ENCODE measurements at regions not wholly inside any gene's neighbourhood (a gene's known extent, or its start where the extent isn't known, plus 50 kb on each side); places are given as distances from the start of the nearest gene placed in this dataset.

DNA sequence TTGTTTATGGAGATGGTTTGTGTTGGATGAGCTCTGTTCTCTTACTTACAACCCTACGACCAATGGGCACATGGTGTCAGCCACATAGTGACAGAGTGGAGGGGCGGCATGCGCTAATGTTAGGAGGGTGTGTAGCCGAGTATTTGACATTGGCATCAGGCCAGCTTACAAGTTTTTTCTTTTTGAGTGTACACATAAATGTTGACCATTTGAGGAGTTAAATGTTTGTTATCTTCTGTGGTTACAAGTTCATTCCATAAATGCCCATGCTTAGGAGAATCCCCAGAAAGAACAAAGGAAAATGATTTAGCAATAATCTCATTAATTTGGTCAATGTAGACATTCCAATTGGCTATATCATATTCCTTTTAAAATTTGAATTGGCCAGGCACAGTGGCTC, 180.1 kb upstream of the ELL2 start:
- TF ChIP-seq ZFX (IDR thresholded peaks at IDR 0.05): no peak
- TF ChIP-seq, protein P1, sequence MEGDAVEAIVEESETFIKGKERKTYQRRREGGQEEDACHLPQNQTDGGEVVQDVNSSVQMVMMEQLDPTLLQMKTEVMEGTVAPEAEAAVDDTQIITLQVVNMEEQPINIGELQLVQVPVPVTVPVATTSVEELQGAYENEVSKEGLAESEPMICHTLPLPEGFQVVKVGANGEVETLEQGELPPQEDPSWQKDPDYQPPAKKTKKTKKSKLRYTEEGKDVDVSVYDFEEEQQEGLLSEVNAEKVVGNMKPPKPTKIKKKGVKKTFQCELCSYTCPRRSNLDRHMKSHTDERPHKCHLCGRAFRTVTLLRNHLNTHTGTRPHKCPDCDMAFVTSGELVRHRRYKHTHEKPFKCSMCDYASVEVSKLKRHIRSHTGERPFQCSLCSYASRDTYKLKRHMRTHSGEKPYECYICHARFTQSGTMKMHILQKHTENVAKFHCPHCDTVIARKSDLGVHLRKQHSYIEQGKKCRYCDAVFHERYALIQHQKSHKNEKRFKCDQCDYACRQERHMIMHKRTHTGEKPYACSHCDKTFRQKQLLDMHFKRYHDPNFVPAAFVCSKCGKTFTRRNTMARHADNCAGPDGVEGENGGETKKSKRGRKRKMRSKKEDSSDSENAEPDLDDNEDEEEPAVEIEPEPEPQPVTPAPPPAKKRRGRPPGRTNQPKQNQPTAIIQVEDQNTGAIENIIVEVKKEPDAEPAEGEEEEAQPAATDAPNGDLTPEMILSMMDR (conservative IDR thresholded peaks at IDR 0.05): no peak

All from C4-2B (cell line).